GM12892 (cell line): ENCODE measurements at regions not wholly inside any gene's neighbourhood (a gene's known extent, or its start where the extent isn't known, plus 50 kb on each side); places are given as distances from the start of the nearest gene placed in this dataset.

Experiments
- POLR2A ChIP-seq: IDR thresholded peaks from 2 replicates; pipeline ENCODE4 v1.6.1; 2011; ENCODE audit warnings: low read depth, low read length, control low read depth
- POLR2AphosphoS5 ChIP-seq: IDR thresholded peaks from 2 replicates; pipeline ENCODE4 v1.6.1; 2011; ENCODE audit warnings: low read depth, low read length, control low read depth

DNA sequence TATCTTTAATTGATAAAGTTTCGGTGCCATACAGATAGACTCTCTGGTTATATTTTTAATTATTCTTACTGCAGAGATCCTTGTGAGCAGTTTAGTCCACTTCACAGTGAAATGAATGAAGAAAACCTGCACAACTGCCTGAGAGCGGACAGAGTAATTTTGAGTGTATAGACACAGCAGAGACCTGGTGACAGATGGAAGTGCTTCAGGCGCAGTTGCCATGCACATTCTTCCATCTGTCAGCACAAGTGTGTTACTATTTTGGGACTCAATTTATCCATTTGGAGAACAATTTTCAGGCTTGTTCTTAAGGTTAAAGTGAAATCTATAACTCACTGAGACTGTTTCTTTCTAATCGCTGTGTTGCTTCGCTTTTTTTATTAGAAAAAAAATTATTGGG, 147.8 kb upstream of the SPHKAP start:
- TF ChIP-seq POLR2AphosphoS5 (no peak), POLR2A (no peak)
